OCI-LY1 (cell line): ENCODE measurements at regions not wholly inside any gene's neighbourhood (a gene's known extent, or its start where the extent isn't known, plus 50 kb on each side); places are given as distances from the start of the nearest gene placed in this dataset.

ENCODE experiments used
- CTCF ChIP-seq: fragments of 200-600 bp; sonication (generic), shearing (Covaris generic); IDR thresholded peaks from 2 replicates; pipeline ENCODE4 v1.5.1; 2017; ENCODE audit warnings: mild to moderate bottlenecking, antibody characterized with exemption, low read length, moderate library complexity, mixed read lengths
- EZH2 ChIP-seq: fragments of 200-600 bp; sonication (generic), shearing (Covaris generic); IDR thresholded peaks from 2 replicates; pipeline ENCODE4 v1.8.0; 2017; ENCODE audit warnings: borderline replicate concordance, mixed run types, mild to moderate bottlenecking, antibody characterized with exemption, low read length, moderate library complexity, mixed read lengths

- TF ChIP-seq CTCF: peak; percentile 49; the same call in 1 of the 2 replicates
- no peak for TF ChIP-seq EZH2
Measured at GRCh38 chr13:91185294-91185863, 162.1 kb upstream of the MIR17HG start.
